Activated effector memory CD4-positive, alpha-beta T cell treated with Interleukin-2 at 50 U/mL for 16 hours (primary cell): ENCODE measurements at regions not wholly inside any gene's neighbourhood (a gene's known extent, or its start where the extent isn't known, plus 50 kb on each side); places are given as distances from the start of the nearest gene placed in this dataset.

Source experiments
- DNase-seq: peaks from one replicate; pipeline ENCODE4 v3.0.0-alpha.2; 2020

GRCh38 chr5:166507810-166508425 is 1783.5 kb upstream of the WWC1 start:
- DNase-seq: no peak

DNA sequence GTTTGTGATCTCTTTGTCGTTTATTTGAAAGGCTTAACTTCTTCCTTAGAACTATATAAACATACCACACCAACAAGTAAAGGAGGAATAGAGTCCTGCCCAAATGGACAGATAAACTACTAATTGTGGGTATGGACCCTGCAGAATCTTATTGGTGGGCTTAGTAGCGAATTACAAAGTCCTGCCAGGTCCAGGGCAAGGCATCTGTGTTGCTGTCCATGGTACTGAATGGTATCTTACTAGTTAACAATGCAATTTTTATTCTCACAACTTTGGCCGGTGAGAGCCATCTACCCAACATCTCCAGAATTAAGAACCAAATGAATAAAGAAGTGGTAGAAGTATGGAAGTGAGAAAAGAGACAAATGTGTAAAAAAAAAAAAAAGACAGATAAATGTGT is 1782.4 kb upstream of the WWC1 start:
- no peak for DNase-seq

DNA sequence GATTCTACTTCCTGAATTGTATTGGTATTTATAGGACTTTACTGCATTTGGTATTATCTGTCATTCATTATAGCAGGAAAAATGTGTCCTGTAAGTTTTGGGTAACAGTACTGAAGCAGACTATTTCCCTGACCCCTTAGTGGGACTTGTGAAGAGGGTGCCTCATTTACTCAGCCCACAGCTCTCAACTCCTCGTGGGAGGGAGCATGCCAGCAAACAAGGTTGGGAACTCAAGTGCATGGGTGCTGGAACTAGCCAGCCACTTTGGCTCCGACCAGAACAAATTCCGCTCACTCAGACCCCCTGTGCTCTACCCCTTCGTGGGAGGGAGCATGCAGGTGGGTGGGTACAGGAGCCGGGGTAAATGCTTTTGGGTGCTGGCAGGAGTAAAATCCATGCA is 1773.5 kb upstream of the WWC1 start:
- no peak for DNase-seq

DNA sequence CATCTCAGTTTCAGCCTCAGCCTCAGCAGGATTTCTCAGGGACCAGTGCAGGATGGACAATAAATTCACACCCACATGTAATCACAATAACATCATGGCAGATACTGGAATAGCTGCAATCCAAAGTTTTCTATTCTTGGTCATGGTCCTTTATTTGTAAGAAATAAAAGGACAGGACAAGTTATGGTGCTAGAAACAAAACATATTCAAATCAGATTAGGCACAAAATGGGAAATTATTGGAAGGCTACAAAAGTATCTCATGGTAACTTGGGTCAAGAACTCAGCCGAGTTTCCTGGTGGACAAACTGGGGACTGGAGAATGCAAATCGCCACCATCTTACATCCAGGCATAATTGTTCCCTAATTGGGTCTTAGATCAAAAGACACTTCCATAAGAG is 1768.2 kb upstream of the WWC1 start:
- no peak for DNase-seq

- DNase-seq: no peak
Observed at GRCh38 chr5:166529200-166529599, 1762.2 kb upstream of the WWC1 start.

DNA sequence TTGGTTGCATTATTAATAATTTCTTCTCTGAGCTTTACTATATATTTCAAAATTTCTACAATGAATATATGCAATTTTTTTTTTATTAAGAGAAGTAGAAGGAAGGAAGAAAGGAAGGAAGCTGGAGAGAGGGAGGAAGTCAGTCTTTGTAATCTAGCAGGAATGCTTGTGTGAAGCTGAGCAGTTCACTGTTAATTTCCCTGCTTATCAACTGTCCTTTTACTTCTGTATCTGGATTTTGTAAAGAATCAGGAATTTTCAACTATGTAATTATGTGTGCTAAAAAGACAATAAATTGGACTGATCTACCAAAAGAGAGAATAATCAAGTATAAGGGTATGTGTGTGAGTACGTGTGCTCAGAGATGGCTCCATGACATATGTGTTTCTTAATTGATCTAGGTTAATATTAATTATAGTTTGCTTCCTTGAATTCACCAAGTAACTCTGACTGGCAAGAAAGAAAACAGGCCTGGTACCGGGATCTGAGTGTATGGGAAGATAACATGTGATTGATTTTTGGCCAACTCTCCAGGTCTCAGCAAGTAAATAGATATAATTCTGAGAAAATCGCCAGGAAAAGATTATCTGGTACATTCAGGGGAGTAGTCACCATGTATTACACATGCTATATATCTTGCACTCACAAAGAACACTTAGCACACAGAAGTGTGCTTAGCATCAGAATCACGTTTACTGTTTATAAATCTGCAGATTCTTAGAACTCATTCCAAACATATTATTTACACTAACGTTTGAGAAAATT is 1758.8 kb upstream of the WWC1 start:
- no peak for DNase-seq

- DNase-seq: no peak
Observed at GRCh38 chr5:166535641-166536040, 1755.8 kb upstream of the WWC1 start.

DNA sequence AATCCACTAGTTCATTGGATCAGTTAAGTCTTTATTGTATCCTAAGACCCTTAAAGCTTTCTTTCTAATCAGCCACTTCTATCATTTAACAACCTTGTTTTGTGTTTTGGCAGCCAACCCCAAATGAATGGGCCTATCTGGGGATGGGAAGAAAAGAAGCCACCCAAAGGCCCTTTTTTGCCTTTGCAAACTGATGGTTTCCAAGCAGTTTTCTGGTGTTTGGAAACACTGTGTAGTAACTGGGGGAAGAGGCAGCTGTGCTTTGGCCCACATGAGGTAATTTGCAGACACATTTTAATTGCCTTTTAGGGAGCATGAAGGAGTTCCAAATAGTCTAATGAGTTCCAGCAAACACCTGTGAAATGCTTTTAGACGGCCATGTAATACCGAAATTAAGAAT is 1751.3 kb upstream of the WWC1 start:
- DNase-seq: no peak

- no peak for DNase-seq
Observed at GRCh38 chr5:166551384-166551783, 1740.1 kb upstream of the WWC1 start.

DNA sequence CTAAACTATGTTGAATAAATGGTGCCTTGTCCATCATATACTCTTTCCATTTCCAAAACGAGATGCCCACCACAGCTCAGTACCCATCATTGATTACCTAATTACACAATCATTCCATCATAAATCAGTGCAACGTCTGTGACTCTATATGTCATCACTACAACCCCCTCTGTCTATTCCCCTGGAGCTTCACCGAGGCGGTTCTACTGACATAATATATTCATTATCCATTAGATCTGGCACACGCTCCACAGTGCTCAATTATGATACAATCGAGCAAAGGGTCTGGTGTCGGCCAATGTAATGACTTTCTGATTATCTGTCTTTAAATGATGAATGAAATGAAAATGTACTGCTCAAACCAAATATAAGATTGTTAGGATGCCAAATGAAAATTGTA is 1737.7 kb upstream of the WWC1 start:
- DNase-seq: no peak

- DNase-seq: no peak
Observed at GRCh38 chr5:166561759-166562158, 1729.7 kb upstream of the WWC1 start.

GRCh38 chr5:166562246-166562645 is 1729.2 kb upstream of the WWC1 start:
- no peak for DNase-seq

DNA sequence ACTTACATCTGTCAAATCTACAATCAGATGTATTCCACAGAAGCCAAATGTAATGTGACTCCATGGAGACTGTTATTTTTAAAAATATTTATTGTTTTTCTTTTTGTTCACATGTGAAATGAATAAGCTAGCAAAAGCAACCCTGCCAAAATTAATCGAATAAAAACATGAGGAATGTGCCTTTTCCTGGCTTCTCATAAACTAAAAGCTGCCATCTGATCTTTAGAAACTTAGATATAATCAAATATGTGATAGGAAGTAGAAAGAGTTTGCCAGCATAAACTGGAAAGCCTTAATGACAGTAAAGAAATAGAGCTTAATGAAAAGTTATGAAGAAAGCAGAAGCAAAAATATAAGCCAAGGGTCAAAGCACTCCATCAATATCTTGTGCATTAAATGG is 1724.7 kb upstream of the WWC1 start:
- DNase-seq: no peak

GRCh38 chr5:166570865-166571264 is 1720.6 kb upstream of the WWC1 start:
- no peak for DNase-seq

GRCh38 chr5:166571668-166572067 is 1719.8 kb upstream of the WWC1 start:
- no peak for DNase-seq

- DNase-seq: no peak
Observed at GRCh38 chr5:166576323-166576722, 1715.1 kb upstream of the WWC1 start.

DNA sequence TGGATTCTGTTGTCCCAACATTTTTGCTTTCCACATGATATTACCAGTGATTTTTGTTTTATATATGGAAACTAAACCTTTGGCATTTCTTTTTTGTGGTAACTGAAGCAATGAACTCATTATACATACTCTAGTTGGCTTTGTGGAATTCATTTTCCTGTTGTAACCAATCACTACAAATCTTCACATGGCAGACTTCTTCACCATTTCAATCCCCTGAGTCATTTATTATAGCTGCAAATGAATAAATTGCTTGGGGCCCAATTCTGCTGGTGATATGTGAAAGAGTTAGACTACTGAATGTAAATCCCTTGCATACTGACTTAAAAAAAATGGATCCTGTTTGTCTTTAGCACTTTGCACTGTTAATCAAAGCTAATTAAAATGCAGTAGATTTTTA is 1709.6 kb upstream of the WWC1 start:
- no peak for DNase-seq

GRCh38 chr5:166582416-166582815 is 1709.0 kb upstream of the WWC1 start:
- DNase-seq: no peak

DNA sequence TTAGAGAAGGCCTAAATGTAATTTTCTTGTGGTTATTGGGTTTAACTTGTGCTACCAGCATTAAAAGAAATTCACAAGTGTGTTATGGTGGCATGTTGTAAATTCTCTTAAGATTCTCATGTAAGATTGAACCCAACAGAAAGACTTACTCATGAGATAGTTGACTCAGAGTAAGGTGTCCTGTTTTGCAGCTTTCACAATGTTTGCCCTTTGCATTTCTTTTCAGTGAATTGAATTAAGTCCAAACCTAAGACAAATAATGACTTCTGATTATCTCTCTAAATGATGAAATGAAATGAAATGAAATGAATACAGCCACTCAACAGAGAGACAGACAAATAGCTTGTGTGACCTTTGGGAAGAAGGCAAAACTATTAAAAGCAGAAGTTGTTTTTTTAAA is 1696.9 kb upstream of the WWC1 start:
- no peak for DNase-seq

- DNase-seq: no peak
Observed at GRCh38 chr5:166595274-166595951, 1696.0 kb upstream of the WWC1 start.

DNA sequence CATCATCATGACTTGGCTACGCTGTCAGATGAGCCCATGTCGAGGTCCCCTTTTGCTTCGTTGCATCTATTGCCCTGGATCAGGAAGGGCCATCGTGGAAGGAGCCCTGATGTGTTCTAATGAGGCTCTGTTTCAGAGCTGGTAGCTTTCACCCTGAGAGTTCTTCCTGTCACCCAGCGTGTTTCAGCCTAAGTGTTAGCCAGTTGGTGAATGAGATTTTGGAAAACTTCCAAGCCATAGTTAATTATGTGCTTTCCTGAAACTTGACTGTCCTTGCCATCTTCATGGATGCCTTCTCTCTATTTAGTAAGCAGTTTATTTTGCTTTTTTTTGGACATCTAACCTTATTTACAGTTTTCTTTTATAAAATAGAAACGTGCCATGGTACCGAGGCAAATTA is 1695.4 kb upstream of the WWC1 start:
- DNase-seq: no peak

GRCh38 chr5:166602271-166602670 is 1689.2 kb upstream of the WWC1 start:
- DNase-seq: no peak

- no peak for DNase-seq
Observed at GRCh38 chr5:166617507-166617906, 1673.9 kb upstream of the WWC1 start.

GRCh38 chr5:166618526-166618925 is 1672.9 kb upstream of the WWC1 start:
- DNase-seq: no peak
